WTC11 (cell line): ENCODE measurements at regions not wholly inside any gene's neighbourhood (a gene's known extent, or its start where the extent isn't known, plus 50 kb on each side); places are given as distances from the start of the nearest gene placed in this dataset.
"Not testable (repeated sequence)": the region's sequence is repeated elsewhere in the genome, so short reads cannot be mapped to it uniquely, and the experiment has no call there.

Experiments used
- CTCF ChIP-seq: fragments of 200-600 bp; IDR thresholded peaks from 2 replicates; pipeline ENCODE4 v1.8.0; 2022; ENCODE audit warnings: antibody characterized with exemption
- NR3C1 ChIP-seq: sonication (generic); formaldehyde crosslinking; conservative IDR thresholded peaks from 2 replicates; pipeline ENCODE4 v1.8.1; 2023; ENCODE audit warnings: low read depth, mild to moderate bottlenecking, missing genetic modification reagents
- OVOL2 ChIP-seq: fragments of 250-450 bp; sonication (Bioruptor Pico); IDR thresholded peaks from 2 replicates; pipeline ENCODE4 v1.9.0; 2021; ENCODE audit warnings: mild to moderate bottlenecking, borderline replicate concordance
- SMAD3 ChIP-seq: sonication (generic); formaldehyde crosslinking; IDR thresholded peaks from 2 replicates; pipeline ENCODE4 v1.8.0; 2022; ENCODE audit warnings: missing genetic modification reagents, mild to moderate bottlenecking, borderline replicate concordance
- SMAD4 ChIP-seq: sonication (generic); formaldehyde crosslinking; IDR thresholded peaks from 2 replicates; pipeline ENCODE4 v1.8.0; 2022; ENCODE audit warnings: mild to moderate bottlenecking, missing genetic modification reagents
- ZNF425 ChIP-seq: fragments of 250-450 bp; sonication (Bioruptor Pico); conservative IDR thresholded peaks from 2 replicates; pipeline ENCODE4 v1.9.0; 2021; ENCODE audit warnings: mild to moderate bottlenecking
- TF ChIP-seq, protein P1 (sequence below): sonication (generic); formaldehyde crosslinking; IDR thresholded peaks from 2 replicates; pipeline ENCODE4 v1.8.1; 2023; ENCODE audit warnings: mild to moderate bottlenecking, missing genetic modification reagents, moderate library complexity

- TF ChIP-seq ZNF425 (CRISPR knock-in tag); CTCF; SMAD3 (CRISPR knock-in tag); NR3C1 (CRISPR knock-in tag); OVOL2 (CRISPR knock-in tag); SMAD4 (CRISPR knock-in tag): not testable (repeated sequence)
- TF ChIP-seq, protein P1, sequence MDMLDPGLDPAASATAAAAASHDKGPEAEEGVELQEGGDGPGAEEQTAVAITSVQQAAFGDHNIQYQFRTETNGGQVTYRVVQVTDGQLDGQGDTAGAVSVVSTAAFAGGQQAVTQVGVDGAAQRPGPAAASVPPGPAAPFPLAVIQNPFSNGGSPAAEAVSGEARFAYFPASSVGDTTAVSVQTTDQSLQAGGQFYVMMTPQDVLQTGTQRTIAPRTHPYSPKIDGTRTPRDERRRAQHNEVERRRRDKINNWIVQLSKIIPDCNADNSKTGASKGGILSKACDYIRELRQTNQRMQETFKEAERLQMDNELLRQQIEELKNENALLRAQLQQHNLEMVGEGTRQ (CRISPR knock-in tag) = not testable (repeated sequence)
Observed at GRCh38 chr1:217039139-217039538, 315.9 kb upstream of the ESRRG start.
